ENCODE measurements at regions not wholly inside any gene's neighbourhood (a gene's known extent, or its start where the extent isn't known, plus 50 kb on each side); places are given as distances from the start of the nearest gene placed in this dataset.
A peak's percentile ranks its signal among the peaks of the same experiment; 100 is the strongest.

- Histone ChIP-seq H3K27ac (ENCODE audit: extremely low read length, insufficient read depth, low read length) (no peak overlapping the region), H3K9ac (ENCODE audit: insufficient read depth, low read depth, low read length) (no peak overlapping the region), H3K36me3 (replicated peaks in 1 of 2; ENCODE audit: control insufficient read depth in 1 of 2, insufficient read depth in 2 of 2, low read length in 2 of 2) (no peaks in the 10 kb centered on the region), H3K27me3 (ENCODE audit: control insufficient read depth in 1 of 2, insufficient read depth in 2 of 2, low read length in 2 of 2) (no peaks in the 10 kb centered on the region), H3K4me2 (ENCODE audit: low read depth, low read length) (no peak overlapping the region), H4K20me1 (ENCODE audit: insufficient read depth, low read length) (no peaks in the 10 kb centered on the region), H3K4me1 (ENCODE audit: insufficient read depth, low read length) (peaks cover 12% of the 10 kb centered on the region), H3K79me2 (ENCODE audit: insufficient read depth, low read length) (no peaks in the 10 kb centered on the region), H3K4me3 (replicated peaks in 1 of 3; ENCODE audit: insufficient read depth in 1 of 3, low read depth in 2 of 3, low read length in 3 of 3) (no peak overlapping the region), H2AFZ (ENCODE audit: low read length) (no peak overlapping the region), H3K9me3 (ENCODE audit: low read length) (peaks cover 37% of the 10 kb centered on the region)
- BruUV-seq (replicated peaks), result no TSS peak
- POLR2A ChIA-PET, result no interaction called here
- in situ Hi-C loops (cut with HindIII; ENCODE audit: extremely low pct_ligation_motif_present, low pct_unique_long_range_greater_than_20kb), result no loop called here
- WGBS (ENCODE audit: low lambda C conversion rate), result 25% methylated on average over 6 of the region's 6 CpGs
- no peak for FAIRE-seq
- intact Hi-C loops (cut with micrococcal nuclease; ENCODE audit: unreplicated experiment), result no loop called here
- DNase-seq (ENCODE audit: low spot score), result no peak
- CTCF ChIA-PET (ENCODE audit: low intra/inter-chr PET ratio, low total read pairs), result no interaction called here
- TF ChIP-seq ERF (CRISPR knock-in tag; IDR thresholded peaks at IDR 0.05), result no peak
- ATAC-seq, result no peak
Measured at GRCh38 chr5:158397278-158397677, 538.3 kb upstream of the CLINT1 start.

GRCh38 chr5:158394102-158394501 is 535.2 kb upstream of the CLINT1 start:
- CTCF ChIA-PET (ENCODE audit: low intra/inter-chr PET ratio, low total read pairs), result no interaction called here
- H3K9ac ChIP-seq (ENCODE audit: insufficient read depth, low read depth, low read length), result no peak overlapping the region
- TF ChIP-seq MAFF (IDR thresholded peaks at IDR 0.05; ENCODE audit: low read depth, low read length), result peak; percentile 54; the same call in 1 of the 2 replicates
- no peak for TF ChIP-seq SNAPC2 (CRISPR knock-in tag; IDR thresholded peaks at IDR 0.05)
- no peak for TF ChIP-seq ZSCAN21 (CRISPR knock-in tag; IDR thresholded peaks at IDR 0.05; ENCODE audit: borderline replicate concordance)
- TF ChIP-seq ZSCAN12 (CRISPR knock-in tag; IDR thresholded peaks at IDR 0.05), result no peak
- no peak for TF ChIP-seq PLRG1 (conservative IDR thresholded peaks at IDR 0.05)
- no peak for TF ChIP-seq ZNF530 (CRISPR knock-in tag; IDR thresholded peaks at IDR 0.05; ENCODE audit: low read depth)
- TF ChIP-seq ZNF570 (CRISPR knock-in tag; IDR thresholded peaks at IDR 0.05; ENCODE audit: borderline replicate concordance), result no peak
- no peak for TF ChIP-seq ETV5 (CRISPR knock-in tag; IDR thresholded peaks at IDR 0.05; ENCODE audit: borderline replicate concordance)
- TF ChIP-seq MAFK (conservative IDR thresholded peaks at IDR 0.05 in 1 of 2, IDR thresholded peaks at IDR 0.05 in 1 of 2; ENCODE audit: low read length in 2 of 2), result peak; percentile 37 to 62; a peak in 3 of 4 replicates
- no peak for TF ChIP-seq CHCHD3 (CRISPR knock-in tag; IDR thresholded peaks at IDR 0.05)
- no peak for TF ChIP-seq ZNF333 (CRISPR knock-in tag; IDR thresholded peaks at IDR 0.05; ENCODE audit: borderline replicate concordance)
- H3K79me2 ChIP-seq (ENCODE audit: insufficient read depth, low read length), result no peaks in the 10 kb centered on the region
- H3K36me3 ChIP-seq (replicated peaks in 1 of 2; ENCODE audit: control insufficient read depth in 1 of 2, insufficient read depth in 2 of 2, low read length in 2 of 2), result no peaks in the 10 kb centered on the region
- peaks cover 12% of the 10 kb centered on the region for H3K4me1 ChIP-seq (ENCODE audit: insufficient read depth, low read length)
- H3K27ac ChIP-seq (ENCODE audit: extremely low read length, insufficient read depth, low read length), result no peak overlapping the region
- no peaks in the 10 kb centered on the region for H3K27me3 ChIP-seq (ENCODE audit: control insufficient read depth in 1 of 2, insufficient read depth in 2 of 2, low read length in 2 of 2)
- ATAC-seq (no peak), DNase-seq (ENCODE audit: low spot score) (no peak), FAIRE-seq (no peak)
- no peak overlapping the region for H3K4me2 ChIP-seq (ENCODE audit: low read depth, low read length)
- H2AFZ ChIP-seq (ENCODE audit: low read length), result no peak overlapping the region
- in situ Hi-C loops (cut with HindIII; ENCODE audit: extremely low pct_ligation_motif_present, low pct_unique_long_range_greater_than_20kb) (no loop called here), intact Hi-C loops (cut with micrococcal nuclease; ENCODE audit: unreplicated experiment) (no loop called here)
- no peaks in the 10 kb centered on the region for H4K20me1 ChIP-seq (ENCODE audit: insufficient read depth, low read length)
- H3K9me3 ChIP-seq (ENCODE audit: low read length), result peaks cover 13% of the 10 kb centered on the region
- BruUV-seq (replicated peaks), result no TSS peak
- no peak overlapping the region for H3K4me3 ChIP-seq (replicated peaks in 1 of 3; ENCODE audit: insufficient read depth in 1 of 3, low read depth in 2 of 3, low read length in 3 of 3)
- POLR2A ChIA-PET, result no interaction called here
